Activated CD4-positive, alpha-beta memory T cell treated with anti-CD3 and anti-CD28 coated beads, Interleukin-2, amount 10 ng/mL, durations not matched to agents 7 days and 5 days (primary cell): ENCODE measurements at regions not wholly inside any gene's neighbourhood (a gene's known extent, or its start where the extent isn't known, plus 50 kb on each side); places are given as distances from the start of the nearest gene placed in this dataset.

Experiments
- CTCF ChIA-PET: fragments of 350-600 bp; sonication (Branson Sonifier 250); formaldehyde crosslinking; loops from one replicate; lab custom pipeline; 2021; ENCODE audit warnings: antibody characterized with exemption, inconsistent platforms; lab: Charles Lee
- POLR2A ChIA-PET: fragments of 350-600 bp; sonication (Branson Sonifier 250); formaldehyde crosslinking; loops from one replicate; lab custom pipeline; 2021; ENCODE audit warnings: antibody characterized with exemption; lab: Charles Lee
- DNase-seq: peaks from one replicate; pipeline ENCODE4 v3.0.0-alpha.2; 2020
- H3K27ac Mint-ChIP-seq: one replicate; pipeline ENCODE4 v1.8.0; 2021; ENCODE audit warnings: mild to moderate bottlenecking, mixed read lengths
- H3K27me3 Mint-ChIP-seq: one replicate; pipeline ENCODE4 v1.8.0; 2021; ENCODE audit warnings: mixed read lengths
- H3K36me3 Mint-ChIP-seq: one replicate; pipeline ENCODE4 v1.8.0; 2021; ENCODE audit warnings: low read depth, mixed read lengths
- H3K4me1 Mint-ChIP-seq: one replicate; pipeline ENCODE4 v1.8.0; 2021; ENCODE audit warnings: mixed read lengths
- H3K4me3 Mint-ChIP-seq: one replicate; pipeline ENCODE4 v1.8.0; 2021; ENCODE audit warnings: mild to moderate bottlenecking, mixed read lengths
- H3K9me3 Mint-ChIP-seq: one replicate; pipeline ENCODE4 v1.8.0; 2021; ENCODE audit warnings: mixed read lengths

DNA sequence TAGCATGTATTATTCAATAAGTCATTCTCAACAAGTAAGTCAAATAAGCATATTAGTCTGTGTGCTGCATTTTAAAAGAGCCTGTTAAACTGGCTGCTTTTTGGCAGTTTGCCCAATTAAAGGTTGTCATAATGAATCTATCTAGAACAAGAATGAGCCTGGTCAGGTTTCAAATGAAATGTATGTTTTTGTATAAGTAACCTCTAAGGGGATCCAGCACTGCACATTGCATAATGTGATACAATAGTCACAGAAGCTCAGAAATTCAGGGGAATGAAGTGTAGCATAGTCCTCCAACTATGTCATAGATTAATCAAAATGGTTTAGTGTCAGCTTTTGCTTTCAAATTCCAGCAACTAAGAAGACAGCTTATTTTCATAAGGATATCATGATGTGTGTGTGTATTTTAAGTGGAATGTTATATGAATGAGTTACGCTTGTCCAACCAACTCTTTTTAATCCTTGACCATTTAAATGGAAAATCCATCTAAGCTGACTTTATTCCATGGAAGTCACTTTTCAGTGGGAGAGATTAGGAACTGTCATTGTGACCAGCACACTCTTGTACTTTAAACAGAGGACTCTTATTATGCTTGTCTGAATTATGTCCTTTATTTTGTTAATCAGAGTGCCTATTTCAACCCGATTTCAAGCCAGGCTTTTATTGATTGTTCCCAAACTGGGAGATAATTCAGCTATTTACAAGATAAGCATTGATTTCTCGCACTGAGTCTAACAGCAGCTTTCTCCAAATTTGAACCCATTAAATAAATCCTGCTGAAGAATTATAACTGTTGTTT is 283.9 kb upstream of the ADAMTSL1 start:
- ChIA-PET CTCF (no interaction called here), POLR2A (no interaction called here)
- Mint-ChIP-seq H3K9me3 (no peaks in the 10 kb centered on the region), H3K36me3 (no peaks in the 10 kb centered on the region), H3K4me3 (no peak overlapping the region), H3K4me1 (no peaks in the 10 kb centered on the region), H3K27ac (no peak overlapping the region), H3K27me3 (no peaks in the 10 kb centered on the region)
- no peak for DNase-seq

- no peak overlapping the region for H3K4me3 Mint-ChIP-seq
- H3K36me3 Mint-ChIP-seq, result no peaks in the 10 kb centered on the region
- H3K27ac Mint-ChIP-seq, result no peak overlapping the region
- H3K27me3 Mint-ChIP-seq, result no peaks in the 10 kb centered on the region
- ChIA-PET CTCF (no interaction called here), POLR2A (no interaction called here)
- no peaks in the 10 kb centered on the region for H3K9me3 Mint-ChIP-seq
- no peak for DNase-seq
- H3K4me1 Mint-ChIP-seq, result no peaks in the 10 kb centered on the region
Observed at GRCh38 chr9:18190671-18191374, 283.1 kb upstream of the ADAMTSL1 start.

DNA sequence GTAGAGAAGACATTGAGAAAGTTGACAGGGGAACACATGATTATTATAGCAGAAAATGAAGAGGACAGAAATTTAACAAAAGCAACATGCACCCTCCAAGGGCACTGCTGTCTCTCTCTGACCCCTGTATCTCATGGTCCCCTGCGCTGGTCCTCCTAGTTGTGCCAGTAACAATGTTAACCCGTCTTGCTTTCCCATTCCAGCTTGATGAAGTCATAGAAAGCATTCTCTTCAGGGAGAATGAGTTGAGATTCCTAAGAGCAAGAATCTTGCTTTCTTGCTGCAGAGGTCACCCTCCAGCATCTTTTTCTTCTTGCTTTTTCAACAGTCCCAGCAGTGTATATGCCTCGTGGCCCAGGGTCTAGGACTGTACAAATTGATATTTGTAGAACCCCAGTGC is 279.6 kb upstream of the ADAMTSL1 start:
- H3K27me3 Mint-ChIP-seq, result no peaks in the 10 kb centered on the region
- no peak overlapping the region for H3K27ac Mint-ChIP-seq
- no peaks in the 10 kb centered on the region for H3K36me3 Mint-ChIP-seq
- no peaks in the 10 kb centered on the region for H3K9me3 Mint-ChIP-seq
- no peaks in the 10 kb centered on the region for H3K4me1 Mint-ChIP-seq
- no peak for DNase-seq
- ChIA-PET POLR2A (no interaction called here), CTCF (no interaction called here)
- no peak overlapping the region for H3K4me3 Mint-ChIP-seq

GRCh38 chr9:18195223-18195622 is 278.7 kb upstream of the ADAMTSL1 start:
- ChIA-PET POLR2A (no interaction called here), CTCF (no interaction called here)
- no peak overlapping the region for H3K27ac Mint-ChIP-seq
- H3K27me3 Mint-ChIP-seq, result no peaks in the 10 kb centered on the region
- no peak overlapping the region for H3K4me3 Mint-ChIP-seq
- H3K4me1 Mint-ChIP-seq, result no peaks in the 10 kb centered on the region
- DNase-seq, result no peak
- no peaks in the 10 kb centered on the region for H3K36me3 Mint-ChIP-seq
- no peaks in the 10 kb centered on the region for H3K9me3 Mint-ChIP-seq

- no peak overlapping the region for H3K4me3 Mint-ChIP-seq
- H3K27ac Mint-ChIP-seq, result no peak overlapping the region
- H3K36me3 Mint-ChIP-seq, result no peaks in the 10 kb centered on the region
- no peaks in the 10 kb centered on the region for H3K4me1 Mint-ChIP-seq
- H3K9me3 Mint-ChIP-seq, result no peaks in the 10 kb centered on the region
- POLR2A ChIA-PET, result no interaction called here
- DNase-seq, result no peak
- CTCF ChIA-PET, result no interaction called here
- no peaks in the 10 kb centered on the region for H3K27me3 Mint-ChIP-seq
Observed at GRCh38 chr9:18202924-18203323, 271.0 kb upstream of the ADAMTSL1 start.

DNA sequence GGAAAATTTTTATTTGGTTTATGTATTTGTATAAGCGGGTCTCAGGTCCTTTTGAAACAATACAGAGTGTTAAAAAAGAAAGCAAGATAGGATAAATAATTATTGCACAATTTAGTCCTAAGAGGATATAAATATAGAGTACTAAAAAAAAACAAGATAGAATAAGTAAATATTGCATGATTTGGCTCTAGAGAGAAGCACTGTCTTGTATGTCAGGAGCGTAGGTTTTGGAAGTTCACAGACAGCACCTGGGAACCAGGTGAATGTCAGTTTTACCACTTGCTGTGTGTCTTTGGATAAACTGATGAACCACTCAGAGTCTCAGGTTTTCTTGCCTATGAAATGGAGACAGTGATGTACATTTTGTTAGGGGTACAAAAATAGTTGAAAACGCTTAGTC is 266.2 kb upstream of the ADAMTSL1 start:
- Mint-ChIP-seq H3K27me3 (no peaks in the 10 kb centered on the region), H3K4me3 (no peak overlapping the region), H3K27ac (no peak overlapping the region), H3K9me3 (no peaks in the 10 kb centered on the region), H3K4me1 (no peaks in the 10 kb centered on the region), H3K36me3 (no peaks in the 10 kb centered on the region)
- ChIA-PET POLR2A (no interaction called here), CTCF (interaction anchor here (1.2 kb wide), 1 partner anchor 397 kb away, joined by 5 read pairs; no protein-coding TSS in a partner anchor)
- no peak for DNase-seq

DNA sequence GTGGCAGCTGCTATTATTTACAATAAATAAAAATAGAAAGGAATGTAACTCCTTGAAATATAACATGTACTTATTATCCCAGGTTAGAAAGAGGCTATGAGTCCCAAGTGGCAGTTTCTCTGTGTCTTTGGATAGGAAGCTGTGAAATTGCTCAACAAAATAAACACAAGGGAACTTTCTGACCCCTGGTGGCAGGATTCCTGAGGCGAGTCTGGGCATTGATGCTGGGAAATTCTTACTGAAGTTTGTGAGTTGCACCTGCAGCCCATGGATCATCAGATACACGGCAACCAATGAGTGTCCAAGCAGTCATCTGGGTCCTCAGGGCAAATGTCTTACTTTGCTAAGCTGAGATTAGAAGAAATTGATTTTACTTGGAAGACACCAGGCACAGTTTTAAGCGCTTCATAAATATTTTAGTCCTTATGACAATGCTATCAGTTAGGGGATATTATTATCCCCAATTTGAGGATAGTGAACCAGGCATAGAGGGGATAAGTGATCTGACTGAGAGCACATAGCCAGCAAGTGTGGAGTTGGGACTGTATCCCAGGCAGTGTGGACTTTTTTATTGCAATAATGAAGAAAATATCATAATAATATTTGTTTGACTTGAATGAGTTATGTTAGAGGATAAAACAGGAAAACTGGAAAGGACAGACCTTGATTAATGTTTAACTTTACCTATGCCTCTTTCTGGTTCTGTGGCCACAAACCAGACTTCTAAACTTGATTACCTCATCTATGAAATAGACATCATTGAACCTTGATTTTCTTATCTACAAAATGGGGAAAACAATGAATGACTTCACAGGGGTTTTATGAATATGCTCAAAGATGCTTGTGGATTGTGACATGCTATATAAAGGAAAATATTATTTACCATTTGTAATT is 265.5 kb upstream of the ADAMTSL1 start:
- Mint-ChIP-seq H3K27ac (no peak overlapping the region), H3K27me3 (no peaks in the 10 kb centered on the region), H3K9me3 (no peaks in the 10 kb centered on the region), H3K4me3 (no peak overlapping the region), H3K4me1 (no peaks in the 10 kb centered on the region), H3K36me3 (no peaks in the 10 kb centered on the region)
- ChIA-PET POLR2A (no interaction called here), CTCF (interaction anchor here (1.1 to 1.2 kb wide), 2 partner anchors 397 kb away, joined by 5 to 7 read pairs; no protein-coding TSS in a partner anchor)
- DNase-seq, result no peak

- H3K27me3 Mint-ChIP-seq, result no peaks in the 10 kb centered on the region
- ChIA-PET POLR2A (no interaction called here), CTCF (no interaction called here)
- H3K4me1 Mint-ChIP-seq, result no peaks in the 10 kb centered on the region
- no peak overlapping the region for H3K27ac Mint-ChIP-seq
- DNase-seq, result no peak
- no peaks in the 10 kb centered on the region for H3K36me3 Mint-ChIP-seq
- H3K9me3 Mint-ChIP-seq, result no peaks in the 10 kb centered on the region
- H3K4me3 Mint-ChIP-seq, result no peak overlapping the region
Observed at GRCh38 chr9:18215626-18216025, 258.3 kb upstream of the ADAMTSL1 start.

- Mint-ChIP-seq H3K27me3 (no peaks in the 10 kb centered on the region), H3K27ac (no peak overlapping the region), H3K36me3 (no peaks in the 10 kb centered on the region), H3K4me1 (no peaks in the 10 kb centered on the region), H3K9me3 (no peaks in the 10 kb centered on the region), H3K4me3 (no peak overlapping the region)
- CTCF ChIA-PET, result no interaction called here
- DNase-seq, result no peak
- POLR2A ChIA-PET, result no interaction called here
Observed at GRCh38 chr9:18216376-18216775, 257.6 kb upstream of the ADAMTSL1 start.

DNA sequence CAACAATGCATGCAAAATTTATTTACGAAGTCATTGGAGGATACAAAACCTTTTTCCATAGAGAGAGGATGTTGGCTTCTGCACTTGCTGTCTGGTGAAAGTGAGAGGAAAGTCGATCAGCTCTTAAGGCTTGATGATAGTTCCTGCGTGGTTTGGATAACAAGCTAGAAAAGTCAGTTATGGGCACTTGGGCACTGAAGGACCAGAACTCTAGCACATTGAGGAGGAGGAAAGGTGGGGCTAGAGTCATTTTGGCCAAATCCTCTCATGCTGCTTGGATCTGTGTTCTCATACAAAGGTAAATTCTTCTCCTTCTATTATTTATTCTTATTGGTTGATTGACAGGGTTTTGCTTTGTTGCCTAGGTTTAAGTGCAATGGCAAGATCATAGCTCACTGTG is 245.9 kb upstream of the ADAMTSL1 start:
- Mint-ChIP-seq H3K27me3 (no peaks in the 10 kb centered on the region), H3K9me3 (no peaks in the 10 kb centered on the region), H3K27ac (no peak overlapping the region), H3K4me3 (no peak overlapping the region), H3K4me1 (no peaks in the 10 kb centered on the region), H3K36me3 (no peaks in the 10 kb centered on the region)
- no peak for DNase-seq
- POLR2A ChIA-PET, result no interaction called here
- CTCF ChIA-PET, result no interaction called here

DNA sequence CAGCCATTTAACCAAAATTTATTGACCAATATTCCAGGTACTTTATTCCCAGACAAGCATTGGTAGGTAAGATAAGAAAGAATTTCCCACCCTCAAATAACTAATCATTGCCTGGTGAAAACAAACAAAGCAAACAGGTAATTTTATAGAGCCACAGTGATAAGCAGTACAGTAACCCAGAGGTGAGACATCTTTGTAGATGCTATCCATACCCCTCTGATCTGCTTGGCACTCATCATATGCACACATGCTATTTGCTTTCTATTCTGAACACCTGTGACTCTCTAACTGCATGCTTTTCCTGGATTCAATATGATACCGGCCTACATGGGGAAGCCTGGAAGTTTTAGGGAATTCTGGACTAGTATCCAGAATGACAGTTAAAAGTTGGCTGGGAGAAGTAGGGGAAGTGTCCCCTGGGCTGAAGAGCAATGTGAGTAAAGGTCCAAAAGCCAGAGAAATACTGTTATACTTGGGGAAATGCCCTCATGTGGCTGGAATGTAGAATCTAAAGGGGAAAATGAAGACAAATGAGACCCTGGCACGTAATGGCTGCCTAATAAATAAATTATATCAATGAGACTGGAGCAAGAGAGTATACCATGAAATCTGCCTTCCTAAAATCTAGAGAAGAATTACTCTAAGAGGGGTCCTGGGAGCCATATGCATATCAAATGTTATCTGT is 243.8 kb upstream of the ADAMTSL1 start:
- ChIA-PET CTCF (no interaction called here), POLR2A (no interaction called here)
- Mint-ChIP-seq H3K27ac (no peak overlapping the region), H3K27me3 (peaks cover 2% of the 10 kb centered on the region), H3K36me3 (no peaks in the 10 kb centered on the region), H3K9me3 (no peaks in the 10 kb centered on the region), H3K4me3 (no peak overlapping the region), H3K4me1 (no peaks in the 10 kb centered on the region)
- DNase-seq, result no peak

- no peak overlapping the region for H3K27ac Mint-ChIP-seq
- ChIA-PET CTCF (no interaction called here), POLR2A (no interaction called here)
- no peak overlapping the region for H3K4me3 Mint-ChIP-seq
- no peaks in the 10 kb centered on the region for H3K36me3 Mint-ChIP-seq
- DNase-seq, result no peak
- no peaks in the 10 kb centered on the region for H3K4me1 Mint-ChIP-seq
- no peaks in the 10 kb centered on the region for H3K9me3 Mint-ChIP-seq
- peaks cover 2% of the 10 kb centered on the region for H3K27me3 Mint-ChIP-seq
Observed at GRCh38 chr9:18233311-18233710, 240.6 kb upstream of the ADAMTSL1 start.
